ENCODE measurements at regions not wholly inside any gene's neighbourhood (a gene's known extent, or its start where the extent isn't known, plus 50 kb on each side); places are given as distances from the start of the nearest gene placed in this dataset.

DNA sequence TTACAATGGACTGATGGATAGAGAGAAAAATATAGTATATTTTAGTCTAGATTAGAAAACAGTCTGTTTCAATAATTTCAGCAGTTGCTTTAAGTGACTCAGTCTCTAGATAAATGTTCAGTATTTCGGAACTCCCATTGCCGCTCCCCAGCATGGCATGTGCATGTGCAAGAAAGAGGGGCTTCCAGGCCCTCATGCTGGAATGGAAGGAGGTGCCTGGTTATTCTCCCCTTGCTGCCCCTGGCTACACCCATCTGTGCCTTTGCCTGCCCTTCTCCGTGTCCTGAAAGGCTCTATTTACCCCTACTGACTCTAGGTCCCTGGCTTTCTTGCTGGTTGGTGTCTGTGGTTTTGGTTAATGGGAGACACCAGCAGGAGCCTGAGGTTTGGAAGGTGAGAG is 115.7 kb upstream of the IFNGR1 start:
- Histone ChIP-seq H3K36me3 (no peaks in the 10 kb centered on the region), H3K9me3 (no peaks in the 10 kb centered on the region), H3K4me3 (no peak overlapping the region), H3K27ac (no peak overlapping the region), H3K4me1 (no peaks in the 10 kb centered on the region), H3K27me3 (no peaks in the 10 kb centered on the region)
- TF ChIP-seq POLR2A (IDR thresholded peaks at IDR 0.05) (no peak), CTCF (IDR thresholded peaks at IDR 0.05) (no peak)
- DNase-seq, result no peak

- no peaks in the 10 kb centered on the region for H3K36me3 ChIP-seq
- no peaks in the 10 kb centered on the region for H3K4me1 ChIP-seq
- no peaks in the 10 kb centered on the region for H3K27me3 ChIP-seq
- no peak overlapping the region for H3K27ac ChIP-seq
- DNase-seq, result no peak
- H3K4me3 ChIP-seq, result no peak overlapping the region
- no peak for TF ChIP-seq CTCF (IDR thresholded peaks at IDR 0.05)
- TF ChIP-seq POLR2A (IDR thresholded peaks at IDR 0.05), result no peak
- no peaks in the 10 kb centered on the region for H3K9me3 ChIP-seq
Measured at GRCh38 chr6:137334094-137334493, 114.9 kb upstream of the IFNGR1 start.

DNA sequence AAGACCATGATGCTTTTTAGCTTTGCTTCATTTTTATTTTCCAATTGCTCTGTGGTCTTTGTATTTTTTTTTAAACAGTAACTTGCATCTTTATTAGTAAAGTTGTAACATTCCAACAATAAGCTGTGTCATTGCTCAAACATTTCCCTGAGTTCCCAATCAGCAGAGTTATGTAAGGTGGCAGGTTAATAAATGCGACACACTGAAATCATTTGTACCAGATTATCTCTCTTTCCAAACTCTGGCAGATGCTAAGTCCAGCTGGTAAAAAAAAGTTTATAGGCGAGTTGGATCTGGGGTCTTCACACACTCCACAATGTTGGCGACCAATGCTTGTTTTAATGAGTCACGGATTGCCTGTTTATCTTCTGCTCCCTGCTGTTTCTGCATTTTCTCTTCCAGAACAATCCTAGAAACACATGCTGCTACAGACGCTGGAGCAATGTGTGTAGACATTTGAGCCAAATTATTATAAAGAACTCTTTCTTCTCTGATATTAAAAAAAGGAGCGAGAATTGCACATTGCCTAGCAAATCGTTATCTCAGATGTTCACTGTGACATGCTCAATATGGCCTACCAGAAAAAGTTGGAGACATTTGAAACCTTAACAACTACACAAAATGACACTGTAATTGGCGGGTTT is 113.6 kb upstream of the IFNGR1 start:
- H3K27ac ChIP-seq, result no peak overlapping the region
- H3K4me1 ChIP-seq, result no peaks in the 10 kb centered on the region
- H3K4me3 ChIP-seq, result no peak overlapping the region
- no peak for TF ChIP-seq POLR2A (IDR thresholded peaks at IDR 0.05)
- no peak for TF ChIP-seq CTCF (IDR thresholded peaks at IDR 0.05)
- no peaks in the 10 kb centered on the region for H3K36me3 ChIP-seq
- DNase-seq, result no peak
- no peaks in the 10 kb centered on the region for H3K9me3 ChIP-seq
- H3K27me3 ChIP-seq, result no peaks in the 10 kb centered on the region

GRCh38 chr6:137323860-137324259 is 104.7 kb upstream of the IFNGR1 start:
- H3K4me1 ChIP-seq, result no peaks in the 10 kb centered on the region
- TF ChIP-seq CTCF (IDR thresholded peaks at IDR 0.05) (no peak), POLR2A (IDR thresholded peaks at IDR 0.05) (no peak)
- no peak for DNase-seq
- H3K36me3 ChIP-seq, result no peaks in the 10 kb centered on the region
- H3K9me3 ChIP-seq, result no peaks in the 10 kb centered on the region
- H3K27me3 ChIP-seq, result no peaks in the 10 kb centered on the region
- H3K27ac ChIP-seq, result no peak overlapping the region
- H3K4me3 ChIP-seq, result no peak overlapping the region

GRCh38 chr6:137320271-137320670 is 101.1 kb upstream of the IFNGR1 start:
- DNase-seq, result no peak
- TF ChIP-seq POLR2A (IDR thresholded peaks at IDR 0.05), result no peak
- no peak for TF ChIP-seq CTCF (IDR thresholded peaks at IDR 0.05)
- Histone ChIP-seq H3K9me3 (no peaks in the 10 kb centered on the region), H3K27ac (no peak overlapping the region), H3K27me3 (no peaks in the 10 kb centered on the region), H3K4me3 (no peak overlapping the region), H3K4me1 (no peaks in the 10 kb centered on the region), H3K36me3 (no peaks in the 10 kb centered on the region)

DNA sequence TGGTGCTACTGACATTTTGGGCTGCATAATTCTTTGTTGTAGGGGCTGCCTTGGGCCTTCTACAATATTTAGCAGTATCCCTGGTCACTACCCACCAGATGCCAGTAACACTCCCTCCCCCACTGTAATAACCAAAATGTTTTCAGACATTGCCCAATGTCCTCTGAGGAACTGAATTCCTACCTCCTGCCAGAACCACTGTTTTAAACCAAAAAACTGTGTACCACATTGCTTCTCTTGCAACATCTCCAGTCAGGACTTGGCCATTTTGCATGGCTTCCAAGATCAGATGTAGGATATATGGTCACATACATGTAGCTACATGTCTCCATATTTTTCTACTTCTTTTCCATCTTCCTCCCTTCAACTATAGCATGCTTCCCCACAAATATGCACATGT is 97.4 kb upstream of the IFNGR1 start:
- no peaks in the 10 kb centered on the region for H3K4me1 ChIP-seq

More for the DNA sequence above, 97.4 kb upstream of the IFNGR1 start:
- Histone ChIP-seq H3K36me3 (no peaks in the 10 kb centered on the region), H3K27ac (no peak overlapping the region), H3K4me3 (no peak overlapping the region), H3K27me3 (no peaks in the 10 kb centered on the region), H3K9me3 (no peaks in the 10 kb centered on the region)
- TF ChIP-seq POLR2A (IDR thresholded peaks at IDR 0.05) (no peak), CTCF (IDR thresholded peaks at IDR 0.05) (no peak)
- DNase-seq, result no peak

Data from Peyer's patch (tissue), 4 donors.